ENCODE measurements at regions not wholly inside any gene's neighbourhood (a gene's known extent, or its start where the extent isn't known, plus 50 kb on each side); places are given as distances from the start of the nearest gene placed in this dataset.

- TF ChIP-seq USF1 (IDR thresholded peaks at IDR 0.05) (no peak), TAF1 (IDR thresholded peaks at IDR 0.05; ENCODE audit: low read depth) (no peak), MAX (IDR thresholded peaks at IDR 0.05) (no peak), EGR1 (IDR thresholded peaks at IDR 0.05) (no peak), RAD21 (IDR thresholded peaks at IDR 0.05; ENCODE audit: low read depth) (no peak), ZBTB7A (IDR thresholded peaks at IDR 0.05; ENCODE audit: low read depth) (no peak), EP300 (IDR thresholded peaks at IDR 0.05; ENCODE audit: borderline replicate concordance) (no peak), TEAD4 (IDR thresholded peaks at IDR 0.05) (no peak)
Measured at GRCh38 chr11:11701070-11701469, 79.3 kb upstream of the GALNT18 start.

- TF ChIP-seq EGR1 (IDR thresholded peaks at IDR 0.05), result no peak
- no peak for TF ChIP-seq MAX (IDR thresholded peaks at IDR 0.05)
- no peak for TF ChIP-seq FOXM1 (IDR thresholded peaks at IDR 0.05; ENCODE audit: borderline replicate concordance, low read depth)
- TF ChIP-seq CEBPB (IDR thresholded peaks at IDR 0.05), result no peak
- no peak for TF ChIP-seq RAD21 (IDR thresholded peaks at IDR 0.05; ENCODE audit: low read depth)
- no peak for TF ChIP-seq REST (IDR thresholded peaks at IDR 0.05; ENCODE audit: low read depth)
- TF ChIP-seq TEAD4 (IDR thresholded peaks at IDR 0.05), result no peak
- TF ChIP-seq YY1 (IDR thresholded peaks at IDR 0.05; ENCODE audit: low read depth), result no peak
- no peak for TF ChIP-seq TAF1 (IDR thresholded peaks at IDR 0.05; ENCODE audit: low read depth)
Measured at GRCh38 chr11:11697796-11698195, 76.0 kb upstream of the GALNT18 start.

- TF ChIP-seq FOXM1 (IDR thresholded peaks at IDR 0.05; ENCODE audit: borderline replicate concordance, low read depth), result no peak
- no peak for TF ChIP-seq TEAD4 (IDR thresholded peaks at IDR 0.05)
- no peak for TF ChIP-seq USF1 (IDR thresholded peaks at IDR 0.05)
Measured at GRCh38 chr11:11691296-11692151, 69.7 kb upstream of the GALNT18 start.

GRCh38 chr11:11681536-11681935 lies 59.7 kb upstream of the GALNT18 start:
- TF ChIP-seq EGR1 (IDR thresholded peaks at IDR 0.05) (no peak), USF1 (IDR thresholded peaks at IDR 0.05) (no peak), NFIC (IDR thresholded peaks at IDR 0.05) (no peak), CEBPB (IDR thresholded peaks at IDR 0.05) (no peak), TCF12 (IDR thresholded peaks at IDR 0.05; ENCODE audit: low read depth) (no peak), YY1 (IDR thresholded peaks at IDR 0.05; ENCODE audit: low read depth) (no peak), RAD21 (IDR thresholded peaks at IDR 0.05; ENCODE audit: low read depth) (no peak), TAF1 (IDR thresholded peaks at IDR 0.05; ENCODE audit: low read depth) (no peak), MAX (IDR thresholded peaks at IDR 0.05) (no peak), FOXM1 (IDR thresholded peaks at IDR 0.05; ENCODE audit: borderline replicate concordance, low read depth) (no peak), CREB1 (IDR thresholded peaks at IDR 0.05; ENCODE audit: low read depth) (no peak), REST (IDR thresholded peaks at IDR 0.05; ENCODE audit: low read depth) (no peak), EP300 (IDR thresholded peaks at IDR 0.05; ENCODE audit: borderline replicate concordance) (no peak), ZBTB7A (IDR thresholded peaks at IDR 0.05; ENCODE audit: low read depth) (no peak)

- TF ChIP-seq CREB1 (IDR thresholded peaks at IDR 0.05; ENCODE audit: low read depth) (no peak), ZBTB7A (IDR thresholded peaks at IDR 0.05; ENCODE audit: low read depth) (no peak), TAF1 (IDR thresholded peaks at IDR 0.05; ENCODE audit: low read depth) (no peak), YY1 (IDR thresholded peaks at IDR 0.05; ENCODE audit: low read depth) (no peak), MAX (IDR thresholded peaks at IDR 0.05) (no peak), EGR1 (IDR thresholded peaks at IDR 0.05) (no peak), FOXM1 (IDR thresholded peaks at IDR 0.05; ENCODE audit: borderline replicate concordance, low read depth) (no peak), EP300 (IDR thresholded peaks at IDR 0.05; ENCODE audit: borderline replicate concordance) (no peak), TCF12 (IDR thresholded peaks at IDR 0.05; ENCODE audit: low read depth) (no peak), CEBPB (IDR thresholded peaks at IDR 0.05) (no peak), NFIC (IDR thresholded peaks at IDR 0.05) (no peak), REST (IDR thresholded peaks at IDR 0.05; ENCODE audit: low read depth) (no peak), USF1 (IDR thresholded peaks at IDR 0.05) (no peak), TEAD4 (IDR thresholded peaks at IDR 0.05) (no peak), RAD21 (IDR thresholded peaks at IDR 0.05; ENCODE audit: low read depth) (no peak)
Measured at GRCh38 chr11:11677672-11678356, 56.0 kb upstream of the GALNT18 start.

All from Ishikawa (cell line).